Sciatic nerve (tissue), 2 donors: ENCODE measurements at regions not wholly inside any gene's neighbourhood (a gene's known extent, or its start where the extent isn't known, plus 50 kb on each side); places are given as distances from the start of the nearest gene placed in this dataset.
"Not testable (repeated sequence)": the region's sequence is repeated elsewhere in the genome, so short reads cannot be mapped to it uniquely, and the experiment has no call there.

Experiments used
- ATAC-seq: fragments of 200-7000 bp; cut with Tn5 transposase; one replicate; pipeline ENCODE4 v1.9.1; 2020; ENCODE audit warnings: mild to moderate bottlenecking, moderate library complexity
- DNase-seq: peaks from one replicate; pipeline ENCODE4 v3.0.0-alpha.2; 2020; ENCODE audit warnings: low spot score
- intact Hi-C: fragments of 100-400 bp; cut with DNase I; formaldehyde crosslinking; loops from one replicate; pipeline ENCODE4 v1.14.2; 2022
- donor health status: DM: no; HTN: no; CAD: no.
- donor health status: DM: no; HTN: no; CAD: no.

GRCh38 chr12:78269620-78270019, 438.9 kb downstream of the NAV3 start:
- no peak for DNase-seq
- intact Hi-C loops, result no loop called here
- ATAC-seq, result no peak

- ATAC-seq, result no peak
- no peak for DNase-seq
- intact Hi-C loops, result no loop called here
These were observed 440.9 kb downstream of the NAV3 start for GRCh38 chr12:78271546-78271945.

- no peak for ATAC-seq
- intact Hi-C loops, result no loop called here
- no peak for DNase-seq
These were observed 445.2 kb downstream of the NAV3 start for GRCh38 chr12:78275886-78276285.

- ATAC-seq (no peak), DNase-seq (no peak)
- intact Hi-C loops, result no loop called here
These were observed 448.1 kb downstream of the NAV3 start for GRCh38 chr12:78278706-78279190.

- intact Hi-C loops, result no loop called here
- no peak for ATAC-seq
- no peak for DNase-seq
These were observed 448.9 kb downstream of the NAV3 start for GRCh38 chr12:78279567-78279966.

GRCh38 chr12:78281102-78281501, 450.4 kb downstream of the NAV3 start:
- intact Hi-C loops, DNase-seq, ATAC-seq: not testable (repeated sequence)

- DNase-seq (no peak), ATAC-seq (no peak)
- intact Hi-C loops, result no loop called here
These were observed 453.7 kb downstream of the NAV3 start for GRCh38 chr12:78284417-78284816.

- DNase-seq, result no peak
- no peak for ATAC-seq
- intact Hi-C loops, result no loop called here
These were observed 460.1 kb downstream of the NAV3 start for GRCh38 chr12:78290606-78291345.

- no peak for ATAC-seq
- no peak for DNase-seq
- intact Hi-C loops, result no loop called here
These were observed 462.5 kb downstream of the NAV3 start for GRCh38 chr12:78293059-78293686.

GRCh38 chr12:78301282-78301681, 470.6 kb downstream of the NAV3 start:
- ATAC-seq, intact Hi-C loops, DNase-seq: not testable (repeated sequence)

GRCh38 chr12:78305808-78306207, 475.1 kb downstream of the NAV3 start:
- intact Hi-C loops, result no loop called here
- no peak for ATAC-seq
- DNase-seq, result no peak

- ATAC-seq, result no peak
- intact Hi-C loops, result no loop called here
- DNase-seq, result no peak
These were observed 475.5 kb downstream of the NAV3 start for GRCh38 chr12:78306236-78306635.

- DNase-seq (no peak), ATAC-seq (no peak)
- intact Hi-C loops, result no loop called here
These were observed 478.0 kb downstream of the NAV3 start for GRCh38 chr12:78308701-78309100.

GRCh38 chr12:78315028-78315427, 484.3 kb downstream of the NAV3 start:
- DNase-seq (no peak), ATAC-seq (no peak)
- intact Hi-C loops, result no loop called here

- intact Hi-C loops, result no loop called here
- no peak for ATAC-seq
- DNase-seq, result no peak
These were observed 485.4 kb downstream of the NAV3 start for GRCh38 chr12:78316136-78316535.

GRCh38 chr12:78316631-78317468, 486.2 kb downstream of the NAV3 start:
- no peak for DNase-seq
- intact Hi-C loops, result no loop called here
- no peak for ATAC-seq

- ATAC-seq (no peak), DNase-seq (no peak)
- intact Hi-C loops, result no loop called here
These were observed 491.0 kb downstream of the NAV3 start for GRCh38 chr12:78321696-78322095.

- DNase-seq, result no peak
- intact Hi-C loops, result no loop called here
These were observed 492.5 kb downstream of the NAV3 start for GRCh38 chr12:78323226-78323625.

GRCh38 chr12:78324234-78324633, 493.5 kb downstream of the NAV3 start:
- DNase-seq (no peak), ATAC-seq (no peak)

More at GRCh38 chr12:78323226-78323625, 492.5 kb downstream of the NAV3 start:
- no peak for ATAC-seq

GRCh38 chr12:78328524-78328923, 497.8 kb downstream of the NAV3 start:
- no peak for ATAC-seq
- intact Hi-C loops, result no loop called here
- DNase-seq, result no peak

More at GRCh38 chr12:78324234-78324633, 493.5 kb downstream of the NAV3 start:
- intact Hi-C loops, result no loop called here
